ENCODE measurements at regions not wholly inside any gene's neighbourhood (a gene's known extent, or its start where the extent isn't known, plus 50 kb on each side); places are given as distances from the start of the nearest gene placed in this dataset.
"Not testable (repeated sequence)": the region's sequence is repeated elsewhere in the genome, so short reads cannot be mapped to it uniquely, and the experiment has no call there.

GRCh38 chr2:217356781-217357180, 496.9 kb upstream of the TNP1 start:
- no peaks in the 10 kb centered on the region for H3K36me3 ChIP-seq
- intact Hi-C loops (cut with DNase I): no loop called here
- H3K4me1 ChIP-seq: no peaks in the 10 kb centered on the region
- H3K4me3 ChIP-seq: no peak overlapping the region
- TF ChIP-seq CTCF (IDR thresholded peaks at IDR 0.05): no peak
- TF ChIP-seq POLR2A (IDR thresholded peaks at IDR 0.05): no peak
- H3K27me3 ChIP-seq: no peaks in the 10 kb centered on the region
- no peaks in the 10 kb centered on the region for H3K9me3 ChIP-seq
- DNase-seq (no peak), ATAC-seq (no peak)
- no peak overlapping the region for H3K27ac ChIP-seq
- 50% methylated on average over 7 of the region's 7 CpGs for WGBS (ENCODE audit: insufficient coverage, low coverage, low lambda C conversion rate, missing lambda C conversion rate)

GRCh38 chr2:217356142-217356541, 496.3 kb upstream of the TNP1 start:
- H3K4me1 ChIP-seq: no peaks in the 10 kb centered on the region
- DNase-seq (no peak), ATAC-seq (no peak)
- WGBS (ENCODE audit: insufficient coverage, low coverage, low lambda C conversion rate, missing lambda C conversion rate): no CpG with 5 or more reads among the region's 1 CpG
- TF ChIP-seq CTCF (IDR thresholded peaks at IDR 0.05): no peak
- no peaks in the 10 kb centered on the region for H3K36me3 ChIP-seq
- no peaks in the 10 kb centered on the region for H3K9me3 ChIP-seq
- no peak overlapping the region for H3K4me3 ChIP-seq
- intact Hi-C loops (cut with DNase I): no loop called here
- no peak overlapping the region for H3K27ac ChIP-seq
- H3K27me3 ChIP-seq: no peaks in the 10 kb centered on the region

- TF ChIP-seq POLR2A (IDR thresholded peaks at IDR 0.05) (no peak), CTCF (IDR thresholded peaks at IDR 0.05) (no peak)
- H3K27ac ChIP-seq: no peak overlapping the region
- no peaks in the 10 kb centered on the region for H3K9me3 ChIP-seq
- 51% methylated on average over 4 of the region's 4 CpGs for WGBS (ENCODE audit: insufficient coverage, low coverage, low lambda C conversion rate, missing lambda C conversion rate)
- H3K4me3 ChIP-seq: no peak overlapping the region
- H3K27me3 ChIP-seq: no peaks in the 10 kb centered on the region
- no peaks in the 10 kb centered on the region for H3K36me3 ChIP-seq
- intact Hi-C loops (cut with DNase I): no loop called here
- no peaks in the 10 kb centered on the region for H3K4me1 ChIP-seq
- DNase-seq (no peak), ATAC-seq (no peak)
These were observed 493.7 kb upstream of the TNP1 start for GRCh38 chr2:217353591-217353990.

GRCh38 chr2:217351378-217351777, 491.5 kb upstream of the TNP1 start:
- DNase-seq (no peak), ATAC-seq (peak in 1 of 4 donors; percentile 17)
- Histone ChIP-seq H3K4me3 (no peak overlapping the region), H3K4me1 (no peaks in the 10 kb centered on the region), H3K9me3 (no peaks in the 10 kb centered on the region), H3K36me3 (no peaks in the 10 kb centered on the region), H3K27ac (no peak overlapping the region), H3K27me3 (no peaks in the 10 kb centered on the region)
- WGBS (ENCODE audit: insufficient coverage, low coverage, low lambda C conversion rate, missing lambda C conversion rate): no CpG with 5 or more reads among the region's 5 CpGs
- TF ChIP-seq POLR2A (IDR thresholded peaks at IDR 0.05) (no peak), CTCF (IDR thresholded peaks at IDR 0.05) (no peak)
- intact Hi-C loops (cut with DNase I): no loop called here

- WGBS (ENCODE audit: insufficient coverage, low coverage, low lambda C conversion rate, missing lambda C conversion rate): 24% methylated on average over 1 of the region's 1 CpG
- H3K27ac ChIP-seq: no peak overlapping the region
- no peaks in the 10 kb centered on the region for H3K4me1 ChIP-seq
- no peaks in the 10 kb centered on the region for H3K36me3 ChIP-seq
- no peak for TF ChIP-seq POLR2A (IDR thresholded peaks at IDR 0.05)
- no peak for TF ChIP-seq CTCF (IDR thresholded peaks at IDR 0.05)
- H3K4me3 ChIP-seq: no peak overlapping the region
- intact Hi-C loops (cut with DNase I): no loop called here
- no peaks in the 10 kb centered on the region for H3K9me3 ChIP-seq
- DNase-seq: no peak
- H3K27me3 ChIP-seq: no peaks in the 10 kb centered on the region
- no peak for ATAC-seq
These were observed 489.4 kb upstream of the TNP1 start for GRCh38 chr2:217349251-217349650.

- intact Hi-C loops (cut with DNase I); H3K36me3 ChIP-seq; H3K4me1 ChIP-seq; H3K4me3 ChIP-seq; H3K9me3 ChIP-seq; DNase-seq; H3K27me3 ChIP-seq; H3K27ac ChIP-seq: not testable (repeated sequence)
- ATAC-seq: peak in 1 of 4 donors; percentile 28
- 18% methylated on average over 3 of the region's 3 CpGs for WGBS (ENCODE audit: insufficient coverage, low coverage, low lambda C conversion rate, missing lambda C conversion rate)
These were observed 487.8 kb upstream of the TNP1 start for GRCh38 chr2:217347630-217348029.

- H3K9me3 ChIP-seq; ATAC-seq; H3K4me1 ChIP-seq; H3K27ac ChIP-seq; H3K4me3 ChIP-seq; H3K27me3 ChIP-seq; intact Hi-C loops (cut with DNase I); DNase-seq; H3K36me3 ChIP-seq: not testable (repeated sequence)
- WGBS (ENCODE audit: insufficient coverage, low coverage, low lambda C conversion rate, missing lambda C conversion rate): 80% methylated on average over 1 of the region's 1 CpG
These were observed 486.2 kb upstream of the TNP1 start for GRCh38 chr2:217346043-217346442.
